PC-3 (cell line): ENCODE measurements at regions not wholly inside any gene's neighbourhood (a gene's known extent, or its start where the extent isn't known, plus 50 kb on each side); places are given as distances from the start of the nearest gene placed in this dataset.

ENCODE experiments used
- ATAC-seq: fragments of 200-7000 bp; cut with Tn5 transposase; 2 replicates; pipeline ENCODE4 v1.9.1; 2020; ENCODE audit warnings: mild to moderate bottlenecking, moderate library complexity
- BruUV-seq: library from RNA; stranded (reverse); fragments of 400-500 nt; replicated peaks from 2 replicates; lab custom pipeline; 2021; lab: Mats Ljungman, UMichigan
- CTCF ChIA-PET: fragments of 300-600 bp; sonication (Branson Sonifier 250); formaldehyde crosslinking; loops from one replicate; lab custom pipeline; 2022; ENCODE audit warnings: antibody characterized with exemption; lab: Charles Lee
- POLR2A ChIA-PET: fragments of 300-600 bp; sonication (Branson Sonifier 250); formaldehyde crosslinking; loops from one replicate; lab custom pipeline; 2022; ENCODE audit warnings: antibody characterized with exemption; ENCODE audit not compliant: unreplicated experiment; lab: Charles Lee
- DNase-seq: peaks from one replicate; pipeline ENCODE4 v3.0.0-alpha.2; 2015
- H2AFZ ChIP-seq: fragments of 300-600 bp; sonication (generic); 2 replicates; pipeline ENCODE4 v1.6.0; 2016; ENCODE audit warnings: antibody characterized with exemption, low read length
- H3F3A ChIP-seq: fragments of 300-600 bp; sonication (generic); one replicate; pipeline ENCODE4 v1.6.0; 2017; ENCODE audit warnings: antibody characterized with exemption, low read length, control low read depth, mild to moderate bottlenecking; ENCODE audit not compliant: unreplicated experiment
- H3K27ac ChIP-seq: fragments of 300-600 bp; sonication (generic); 2 replicates; pipeline ENCODE4 v1.5.1; 2016; ENCODE audit warnings: mild to moderate bottlenecking, low read length
- H3K27me3 ChIP-seq: fragments of 300-600 bp; sonication (generic); 2 replicates; pipeline ENCODE4 v1.6.1; 2016; ENCODE audit warnings: low read length, mixed read lengths
- H3K36me3 ChIP-seq: fragments of 300-600 bp; sonication (generic); 2 replicates; pipeline ENCODE4 v1.6.1; 2016; ENCODE audit warnings: low read depth, mixed run types, low read length, mixed read lengths
- H3K4me1 ChIP-seq: fragments of 300-600 bp; sonication (generic); 2 replicates; pipeline ENCODE4 v1.5.1; 2016; ENCODE audit warnings: low read length; ENCODE audit not compliant: insufficient read depth
- H3K4me2 ChIP-seq: fragments of 300-600 bp; sonication (generic); 2 replicates; pipeline ENCODE4 v1.6.0; 2016; ENCODE audit warnings: low read length
- H3K4me3 ChIP-seq: fragments of 300-600 bp; sonication (generic); 2 replicates; pipeline ENCODE4 v1.5.1; 2016; ENCODE audit warnings: mild to moderate bottlenecking, low read length, mixed read lengths
- H3K79me2 ChIP-seq: fragments of 300-600 bp; sonication (generic); 2 replicates; pipeline ENCODE4 v1.6.1; 2017; ENCODE audit warnings: low read length, mixed read lengths
- H3K9ac ChIP-seq: fragments of 300-600 bp; sonication (generic); 2 replicates; pipeline ENCODE4 v1.6.0; 2016; ENCODE audit warnings: mild to moderate bottlenecking, low read length
- H3K9me2 ChIP-seq: fragments of 300-600 bp; sonication (generic); replicated peaks from 2 replicates; pipeline ENCODE4 v1.6.1; 2016; ENCODE audit warnings: mixed run types, low read length, mixed read lengths
- H3K9me3 ChIP-seq: fragments of 300-600 bp; sonication (generic); 2 replicates; pipeline ENCODE4 v1.6.1; 2016; ENCODE audit warnings: low read length, mixed read lengths
- H4K20me1 ChIP-seq: fragments of 300-600 bp; sonication (generic); 2 replicates; pipeline ENCODE4 v1.6.1; 2016; ENCODE audit warnings: low read length, mixed read lengths
- CTCF ChIP-seq: fragments of 300-600 bp; sonication (generic); conservative IDR thresholded peaks from 2 replicates; pipeline ENCODE4 v1.5.1; 2017; ENCODE audit warnings: antibody characterized with exemption, low read depth, mild to moderate bottlenecking, low read length
- EZH2 ChIP-seq: fragments of 300-600 bp; sonication (generic); IDR thresholded peaks from one replicate; pipeline ENCODE4 v1.6.1; 2017; ENCODE audit warnings: antibody characterized with exemption, mild to moderate bottlenecking, low read length; ENCODE audit not compliant: unreplicated experiment
- EZH2phosphoT487 ChIP-seq: fragments of 300-600 bp; sonication (generic); IDR thresholded peaks from 2 replicates; pipeline ENCODE4 v1.6.1; 2018; ENCODE audit warnings: mild to moderate bottlenecking, antibody characterized with exemption, low read length, borderline replicate concordance
- intact Hi-C: fragments of 100-400 bp; cut with micrococcal nuclease; formaldehyde crosslinking; loops from 2 replicates; pipeline ENCODE4 v1.9.0; 2023

GRCh38 chr16:88299751-88300462, 82.9 kb upstream of the ZNF469 start:
- no peak overlapping the region for H3K27ac ChIP-seq
- no peak overlapping the region for H3K4me2 ChIP-seq

GRCh38 chr16:88300463-88300835, 82.3 kb upstream of the ZNF469 start:
- DNase-seq (no peak), ATAC-seq (no peak)
- H3F3A ChIP-seq, result no peaks in the 10 kb centered on the region
- no peaks in the 10 kb centered on the region for H3K27me3 ChIP-seq
- no peak overlapping the region for H2AFZ ChIP-seq
- BruUV-seq, result no TSS peak
- H3K9me2 ChIP-seq, result no peaks in the 10 kb centered on the region
- no peaks in the 10 kb centered on the region for H3K79me2 ChIP-seq
- POLR2A ChIA-PET, result no interaction called here
- H3K4me2 ChIP-seq, result no peak overlapping the region
- CTCF ChIA-PET, result no interaction called here
- peaks cover 6% of the 10 kb centered on the region; the same call in 1 of the 2 replicates for H3K4me1 ChIP-seq
- H3K36me3 ChIP-seq, result no peaks in the 10 kb centered on the region
- no peak overlapping the region for H3K27ac ChIP-seq
- no peak overlapping the region for H3K4me3 ChIP-seq
- no peaks in the 10 kb centered on the region for H4K20me1 ChIP-seq
- H3K9me3 ChIP-seq, result no peaks in the 10 kb centered on the region
- no peak overlapping the region for H3K9ac ChIP-seq
- intact Hi-C loops, result no loop called here
- TF ChIP-seq CTCF (no peak), EZH2 (no peak), EZH2phosphoT487 (no peak)

More at GRCh38 chr16:88299751-88300462, 82.9 kb upstream of the ZNF469 start:
- no TSS peak for BruUV-seq
- Histone ChIP-seq H3K79me2 (no peaks in the 10 kb centered on the region), H3K4me3 (no peak overlapping the region), H3K9ac (no peak overlapping the region), H3K9me2 (no peaks in the 10 kb centered on the region), H3K4me1 (peaks cover 6% of the 10 kb centered on the region; the same call in 1 of the 2 replicates), H3K36me3 (no peaks in the 10 kb centered on the region), H3K9me3 (no peaks in the 10 kb centered on the region), H3K27me3 (no peaks in the 10 kb centered on the region), H2AFZ (no peak overlapping the region; the same call in 1 of the 2 replicates), H3F3A (no peaks in the 10 kb centered on the region), H4K20me1 (no peaks in the 10 kb centered on the region)
- POLR2A ChIA-PET, result no interaction called here
- TF ChIP-seq CTCF (no peak), EZH2phosphoT487 (no peak), EZH2 (no peak)
- ATAC-seq, result no peak
- no peak for DNase-seq
- intact Hi-C loops, result no loop called here
- CTCF ChIA-PET, result no interaction called here

- H2AFZ ChIP-seq, result no peak overlapping the region
- H4K20me1 ChIP-seq, result no peaks in the 10 kb centered on the region
- ATAC-seq (no peak), DNase-seq (no peak)
- H3K79me2 ChIP-seq, result no peaks in the 10 kb centered on the region
- CTCF ChIA-PET, result no interaction called here
- H3K4me3 ChIP-seq, result no peak overlapping the region
- H3K9me2 ChIP-seq, result no peaks in the 10 kb centered on the region
- no peaks in the 10 kb centered on the region for H3F3A ChIP-seq
- no peaks in the 10 kb centered on the region for H3K9me3 ChIP-seq
- TF ChIP-seq EZH2 (no peak), CTCF (no peak), EZH2phosphoT487 (no peak)
- intact Hi-C loops, result no loop called here
- POLR2A ChIA-PET, result no interaction called here
- no peak overlapping the region for H3K4me2 ChIP-seq
- H3K4me1 ChIP-seq, result peaks cover 6% of the 10 kb centered on the region; the same call in 1 of the 2 replicates
- no peaks in the 10 kb centered on the region for H3K36me3 ChIP-seq
- H3K27me3 ChIP-seq, result no peaks in the 10 kb centered on the region
- H3K27ac ChIP-seq, result no peak overlapping the region
- BruUV-seq, result no TSS peak
- H3K9ac ChIP-seq, result no peak overlapping the region
Measured at GRCh38 chr16:88301431-88301830, 81.3 kb upstream of the ZNF469 start.
